ENCODE measurements at regions not wholly inside any gene's neighbourhood (a gene's known extent, or its start where the extent isn't known, plus 50 kb on each side); places are given as distances from the start of the nearest gene placed in this dataset.

DNA sequence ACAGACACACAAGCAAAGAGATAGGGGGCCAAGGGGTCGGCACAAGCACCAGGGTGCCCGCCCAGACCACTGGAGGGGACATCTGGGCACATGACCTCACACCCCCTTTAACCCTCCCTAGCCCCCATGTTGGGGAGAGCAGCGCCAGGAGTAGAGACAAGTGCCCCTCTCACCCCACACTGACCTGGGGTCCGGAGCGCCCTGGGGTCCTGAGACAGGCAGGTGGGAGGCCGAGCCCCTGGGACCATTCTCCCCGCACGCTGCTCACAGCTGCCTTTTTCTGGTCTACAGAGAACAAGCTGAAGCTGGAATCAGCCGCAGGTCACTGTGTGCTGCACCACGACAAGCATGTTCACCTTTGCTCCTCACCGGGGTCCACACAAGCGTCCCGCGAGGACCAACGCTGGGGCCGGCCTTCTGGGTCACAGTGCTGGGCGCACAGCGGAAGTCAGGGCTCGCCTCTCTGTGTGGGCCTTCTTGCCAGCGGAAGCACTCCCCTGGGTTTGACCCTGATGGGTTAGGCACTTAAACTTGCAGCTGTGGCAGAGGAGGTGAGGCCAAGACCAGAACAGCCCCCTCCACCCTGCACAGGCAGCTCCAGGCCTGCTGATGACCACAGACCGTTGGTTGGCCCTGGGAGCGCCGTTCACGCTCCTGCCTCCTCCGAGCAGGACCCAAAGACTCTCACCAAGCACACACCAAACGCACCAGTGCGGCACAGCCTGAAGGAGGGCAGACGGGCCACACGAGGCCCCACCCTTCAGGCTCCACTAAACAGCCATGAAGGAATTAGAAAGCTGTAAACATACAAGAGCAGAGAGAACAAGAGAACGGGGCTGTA is 275.3 kb downstream of the EIPR1 start:
- CTCF ChIA-PET: no interaction called here
- no peak for DNase-seq
- POLR2A ChIA-PET: no interaction called here

DNA sequence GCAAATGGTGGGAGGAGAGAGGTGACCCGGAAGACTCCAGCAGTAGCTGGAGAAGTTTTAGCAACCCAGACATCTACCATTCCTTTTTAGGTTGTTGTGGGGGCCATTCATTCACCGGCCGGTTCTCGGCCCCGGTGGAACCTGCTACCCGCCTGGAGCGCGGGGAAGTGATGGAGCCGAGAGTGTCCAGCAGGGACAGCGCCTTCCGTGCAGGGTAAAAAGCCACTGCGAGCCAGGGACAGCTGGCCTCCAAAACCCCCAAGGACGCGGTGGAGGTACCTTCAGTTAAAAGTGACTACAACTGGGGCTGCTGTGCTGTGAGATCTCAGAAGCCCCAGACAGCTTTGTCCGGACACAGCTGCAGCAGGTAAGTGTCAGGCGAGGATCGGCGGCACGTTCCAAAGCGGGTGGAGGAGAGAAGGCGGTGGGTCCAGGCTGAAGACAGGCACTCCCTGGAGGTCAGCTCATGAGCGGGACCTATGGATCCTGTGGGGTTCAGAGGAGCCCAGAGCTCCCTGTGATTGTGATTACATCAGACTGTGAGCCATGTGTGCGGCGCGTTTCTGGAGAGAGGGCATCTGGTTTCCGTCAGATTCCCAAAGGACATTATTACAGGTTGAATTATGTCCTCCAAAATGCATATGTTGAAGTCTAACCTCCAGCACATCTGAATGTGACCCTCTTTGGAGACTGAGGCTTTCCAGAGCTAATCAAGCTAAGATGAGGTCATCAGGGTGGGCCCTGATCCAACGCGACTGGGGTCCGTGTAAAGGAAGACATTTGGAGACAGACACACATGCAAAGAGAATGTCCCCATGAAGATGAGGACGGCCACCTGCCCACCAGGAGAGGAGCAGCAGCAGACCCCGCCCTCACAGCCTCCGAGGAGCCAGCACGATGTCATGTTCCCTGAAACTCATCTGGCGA is 276.3 kb downstream of the EIPR1 start:
- no peak overlapping the region for H3K4me3 Mint-ChIP-seq (ENCODE audit: unreplicated experiment)
- peaks cover 7% of the 10 kb centered on the region for H3K4me1 Mint-ChIP-seq (ENCODE audit: low read depth, unreplicated experiment)
- H3K9me3 Mint-ChIP-seq (ENCODE audit: unreplicated experiment): no peaks in the 10 kb centered on the region
- H3K36me3 Mint-ChIP-seq (ENCODE audit: insufficient read depth, unreplicated experiment): no peaks in the 10 kb centered on the region
- no peaks in the 10 kb centered on the region for H3K9me3 ChIP-seq
- H3K27me3 ChIP-seq (replicated peaks; ENCODE audit: control insufficient read depth, insufficient read depth, low read length): no peaks in the 10 kb centered on the region; the same call in 1 of the 2 replicates
- TF ChIP-seq, protein P1, sequence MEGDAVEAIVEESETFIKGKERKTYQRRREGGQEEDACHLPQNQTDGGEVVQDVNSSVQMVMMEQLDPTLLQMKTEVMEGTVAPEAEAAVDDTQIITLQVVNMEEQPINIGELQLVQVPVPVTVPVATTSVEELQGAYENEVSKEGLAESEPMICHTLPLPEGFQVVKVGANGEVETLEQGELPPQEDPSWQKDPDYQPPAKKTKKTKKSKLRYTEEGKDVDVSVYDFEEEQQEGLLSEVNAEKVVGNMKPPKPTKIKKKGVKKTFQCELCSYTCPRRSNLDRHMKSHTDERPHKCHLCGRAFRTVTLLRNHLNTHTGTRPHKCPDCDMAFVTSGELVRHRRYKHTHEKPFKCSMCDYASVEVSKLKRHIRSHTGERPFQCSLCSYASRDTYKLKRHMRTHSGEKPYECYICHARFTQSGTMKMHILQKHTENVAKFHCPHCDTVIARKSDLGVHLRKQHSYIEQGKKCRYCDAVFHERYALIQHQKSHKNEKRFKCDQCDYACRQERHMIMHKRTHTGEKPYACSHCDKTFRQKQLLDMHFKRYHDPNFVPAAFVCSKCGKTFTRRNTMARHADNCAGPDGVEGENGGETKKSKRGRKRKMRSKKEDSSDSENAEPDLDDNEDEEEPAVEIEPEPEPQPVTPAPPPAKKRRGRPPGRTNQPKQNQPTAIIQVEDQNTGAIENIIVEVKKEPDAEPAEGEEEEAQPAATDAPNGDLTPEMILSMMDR (IDR thresholded peaks at IDR 0.05; ENCODE audit: insufficient read depth in 1 of 2, low read depth in 1 of 2, low read length in 1 of 2, severe bottlenecking in 1 of 2, unreplicated experiment in 1 of 2): no peak
- H3K4me3 ChIP-seq (ENCODE audit: low read depth, low read length): no peak overlapping the region
- POLR2A ChIA-PET: no interaction called here
- no peaks in the 10 kb centered on the region for H3K36me3 ChIP-seq (ENCODE audit: control insufficient read depth, insufficient read depth, low read length)
- no TSS peak for BruUV-seq (replicated peaks)
- intact Hi-C loops (cut with micrococcal nuclease; ENCODE audit: unreplicated experiment): no loop called here
- DNase-seq: no peak
- CTCF ChIA-PET: interaction anchor here (0.7 kb wide), 1 partner anchor 42 kb away, joined by 4 read pairs; no protein-coding TSS in a partner anchor
- 0 out of 2 replicates have a peak, but pooled peaks cover 5% of the 10 kb centered on the region for H3K4me1 ChIP-seq
- peaks cover 26% of the 10 kb centered on the region for H3K27me3 Mint-ChIP-seq (ENCODE audit: insufficient read depth, unreplicated experiment)
- H3K27ac Mint-ChIP-seq (ENCODE audit: unreplicated experiment): no peak overlapping the region

More for the DNA sequence above, 275.3 kb downstream of the EIPR1 start:
- Histone ChIP-seq H3K4me1 (0 out of 2 replicates have a peak, but pooled peaks cover 5% of the 10 kb centered on the region), H3K9me3 (no peaks in the 10 kb centered on the region), H3K36me3 (ENCODE audit: control insufficient read depth, insufficient read depth, low read length) (no peaks in the 10 kb centered on the region), H3K4me3 (ENCODE audit: low read depth, low read length) (no peak overlapping the region), H3K27me3 (replicated peaks; ENCODE audit: control insufficient read depth, insufficient read depth, low read length) (no peaks in the 10 kb centered on the region)
- Mint-ChIP-seq H3K4me3 (ENCODE audit: unreplicated experiment) (no peak overlapping the region), H3K27ac (ENCODE audit: unreplicated experiment) (no peak overlapping the region), H3K27me3 (ENCODE audit: insufficient read depth, unreplicated experiment) (peaks cover 26% of the 10 kb centered on the region), H3K4me1 (ENCODE audit: low read depth, unreplicated experiment) (peaks cover 7% of the 10 kb centered on the region), H3K36me3 (ENCODE audit: insufficient read depth, unreplicated experiment) (no peaks in the 10 kb centered on the region), H3K9me3 (ENCODE audit: unreplicated experiment) (no peaks in the 10 kb centered on the region)
- intact Hi-C loops (cut with micrococcal nuclease; ENCODE audit: unreplicated experiment): no loop called here
- TF ChIP-seq, protein P1 (IDR thresholded peaks at IDR 0.05; ENCODE audit: insufficient read depth in 1 of 2, low read depth in 1 of 2, low read length in 1 of 2, severe bottlenecking in 1 of 2, unreplicated experiment in 1 of 2): no peak
- no TSS peak for BruUV-seq (replicated peaks)

DNA sequence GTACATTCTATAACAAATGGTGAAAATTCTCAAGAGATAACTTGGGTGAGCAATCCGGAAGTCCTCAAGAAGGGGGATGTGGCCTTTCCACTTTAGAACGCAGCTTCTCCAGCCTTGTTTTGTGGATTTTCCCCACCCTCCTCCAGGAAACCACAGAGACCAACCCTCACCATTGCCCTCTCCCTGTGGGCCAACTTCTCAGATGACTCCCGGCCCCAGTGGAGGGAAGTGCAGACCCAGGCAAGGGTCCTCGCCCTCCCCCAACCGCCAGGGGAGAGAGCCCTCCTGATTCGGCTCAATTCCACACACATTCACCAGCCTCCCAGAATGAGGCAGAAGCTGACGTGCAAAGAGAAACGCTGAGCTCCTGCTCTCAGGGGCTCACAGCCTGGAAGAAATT is 277.2 kb downstream of the EIPR1 start:
- CTCF ChIA-PET: no interaction called here
- peaks cover 28% of the 10 kb centered on the region for H3K27me3 Mint-ChIP-seq (ENCODE audit: insufficient read depth, unreplicated experiment)

More for the DNA sequence above, 277.2 kb downstream of the EIPR1 start:
- no peaks in the 10 kb centered on the region; the same call in 1 of the 2 replicates for H3K27me3 ChIP-seq (replicated peaks; ENCODE audit: control insufficient read depth, insufficient read depth, low read length)
- H3K4me1 ChIP-seq: 0 out of 2 replicates have a peak, but pooled peaks cover under 1% of the 10 kb centered on the region
- no peaks in the 10 kb centered on the region for H3K9me3 ChIP-seq
- Mint-ChIP-seq H3K4me3 (ENCODE audit: unreplicated experiment) (no peak overlapping the region), H3K9me3 (ENCODE audit: unreplicated experiment) (no peaks in the 10 kb centered on the region), H3K27ac (ENCODE audit: unreplicated experiment) (no peak overlapping the region), H3K4me1 (ENCODE audit: low read depth, unreplicated experiment) (peaks cover under 1% of the 10 kb centered on the region), H3K36me3 (ENCODE audit: insufficient read depth, unreplicated experiment) (no peaks in the 10 kb centered on the region)
- TF ChIP-seq, protein P1 (IDR thresholded peaks at IDR 0.05; ENCODE audit: insufficient read depth in 1 of 2, low read depth in 1 of 2, low read length in 1 of 2, severe bottlenecking in 1 of 2, unreplicated experiment in 1 of 2): no peak
- no peak for DNase-seq
- BruUV-seq (replicated peaks): no TSS peak
- H3K36me3 ChIP-seq (ENCODE audit: control insufficient read depth, insufficient read depth, low read length): no peaks in the 10 kb centered on the region
- POLR2A ChIA-PET: interaction anchor here (0.5 kb wide), 1 partner anchor 279 kb away, joined by 3 read pairs; the partner anchor contains the start of gene TRAPPC12
- H3K4me3 ChIP-seq (ENCODE audit: low read depth, low read length): no peak overlapping the region
- intact Hi-C loops (cut with micrococcal nuclease; ENCODE audit: unreplicated experiment): no loop called here

Measured in Caco-2 (cell line).